ENCODE measurements at regions not wholly inside any gene's neighbourhood (a gene's known extent, or its start where the extent isn't known, plus 50 kb on each side); places are given as distances from the start of the nearest gene placed in this dataset.
"Not testable (repeated sequence)": the region's sequence is repeated elsewhere in the genome, so short reads cannot be mapped to it uniquely, and the experiment has no call there.

DNA sequence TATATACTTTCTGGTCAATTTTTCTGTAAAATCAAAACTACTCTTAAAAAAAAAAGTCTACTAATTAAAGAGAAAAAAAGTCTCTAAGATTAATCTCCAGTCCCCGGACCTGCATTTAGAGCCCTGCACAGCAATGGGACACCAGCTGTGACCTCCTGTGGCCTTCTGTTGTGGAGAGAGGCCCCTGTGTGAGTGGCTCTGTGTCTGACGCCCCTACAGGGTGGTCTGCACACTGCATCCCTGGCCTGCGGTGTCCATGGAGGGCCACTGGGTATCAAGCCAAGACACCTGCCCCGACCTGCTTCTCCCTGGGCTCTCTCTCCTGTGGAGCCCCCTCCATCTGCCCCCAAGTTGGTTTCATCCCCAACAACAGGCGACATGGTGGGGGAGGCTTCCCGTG, 248.0 kb upstream of the DIO3 start:
- DNase-seq = peak; percentile 36
- Histone ChIP-seq H3K4me1 (no peaks in the 10 kb centered on the region), H3K9me3 (no peaks in the 10 kb centered on the region), H3K36me3 (no peaks in the 10 kb centered on the region), H3K4me3 (ENCODE audit: low read depth, low read length) (no peak overlapping the region), H3K27me3 (peaks cover 21% of the 10 kb centered on the region)
- TF ChIP-seq, protein P1, sequence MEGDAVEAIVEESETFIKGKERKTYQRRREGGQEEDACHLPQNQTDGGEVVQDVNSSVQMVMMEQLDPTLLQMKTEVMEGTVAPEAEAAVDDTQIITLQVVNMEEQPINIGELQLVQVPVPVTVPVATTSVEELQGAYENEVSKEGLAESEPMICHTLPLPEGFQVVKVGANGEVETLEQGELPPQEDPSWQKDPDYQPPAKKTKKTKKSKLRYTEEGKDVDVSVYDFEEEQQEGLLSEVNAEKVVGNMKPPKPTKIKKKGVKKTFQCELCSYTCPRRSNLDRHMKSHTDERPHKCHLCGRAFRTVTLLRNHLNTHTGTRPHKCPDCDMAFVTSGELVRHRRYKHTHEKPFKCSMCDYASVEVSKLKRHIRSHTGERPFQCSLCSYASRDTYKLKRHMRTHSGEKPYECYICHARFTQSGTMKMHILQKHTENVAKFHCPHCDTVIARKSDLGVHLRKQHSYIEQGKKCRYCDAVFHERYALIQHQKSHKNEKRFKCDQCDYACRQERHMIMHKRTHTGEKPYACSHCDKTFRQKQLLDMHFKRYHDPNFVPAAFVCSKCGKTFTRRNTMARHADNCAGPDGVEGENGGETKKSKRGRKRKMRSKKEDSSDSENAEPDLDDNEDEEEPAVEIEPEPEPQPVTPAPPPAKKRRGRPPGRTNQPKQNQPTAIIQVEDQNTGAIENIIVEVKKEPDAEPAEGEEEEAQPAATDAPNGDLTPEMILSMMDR (IDR thresholded peaks at IDR 0.05; ENCODE audit: low read depth, low read length) = peak; percentile 46

DNA sequence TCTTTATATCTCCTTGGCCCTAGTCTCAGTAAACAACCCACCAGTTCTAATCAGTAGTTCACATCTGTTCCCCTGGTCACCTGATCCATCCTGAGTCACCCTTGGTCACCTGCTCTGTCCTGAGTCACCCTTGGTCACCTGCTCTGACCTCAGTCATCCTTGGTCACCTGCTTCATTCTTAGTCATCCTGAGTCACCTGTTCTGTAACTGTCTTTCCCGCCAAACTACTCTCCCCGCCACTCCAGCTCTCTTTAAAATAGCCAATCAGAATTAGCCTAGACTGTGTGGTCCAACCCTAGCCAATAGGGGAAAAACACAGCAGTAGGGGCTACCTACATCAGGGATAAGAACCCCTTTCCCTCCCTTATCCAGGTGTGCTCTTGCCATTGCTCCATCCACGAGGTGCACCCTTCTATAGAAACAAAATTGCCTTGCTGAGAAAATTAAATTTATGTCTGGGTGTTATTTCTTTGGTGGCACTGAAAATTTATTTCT, 245.4 kb upstream of the DIO3 start:
- TF ChIP-seq, protein P1 (IDR thresholded peaks at IDR 0.05; ENCODE audit: low read depth, low read length) = no peak
- H3K9me3 ChIP-seq = no peaks in the 10 kb centered on the region
- DNase-seq = no peak
- H3K4me3 ChIP-seq (ENCODE audit: low read depth, low read length) = no peak overlapping the region
- no peaks in the 10 kb centered on the region for H3K4me1 ChIP-seq
- H3K36me3 ChIP-seq = no peaks in the 10 kb centered on the region
- H3K27me3 ChIP-seq = peaks cover 3% of the 10 kb centered on the region; the same call in 1 of the 2 replicates

DNA sequence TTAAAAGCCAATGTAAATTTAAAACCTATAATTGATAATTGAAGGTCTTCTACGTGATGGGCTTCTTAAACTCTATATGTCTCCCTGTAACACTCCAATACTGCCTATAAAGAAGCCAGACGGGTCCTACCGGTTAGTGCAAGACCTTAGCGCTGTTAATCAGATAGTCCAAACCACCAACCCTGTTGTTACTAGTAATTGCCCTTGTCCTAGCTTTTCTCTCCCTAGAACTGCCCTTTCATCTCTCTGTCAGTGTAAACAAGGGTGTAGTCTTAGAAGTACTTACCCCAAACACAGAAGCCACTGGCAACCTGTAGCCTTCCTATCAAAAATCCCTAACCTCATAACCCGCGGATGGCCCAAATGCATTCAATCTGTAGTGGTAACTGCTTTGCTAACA, 243.0 kb upstream of the DIO3 start:
- H3K4me1 ChIP-seq = no peaks in the 10 kb centered on the region
- no peaks in the 10 kb centered on the region for H3K9me3 ChIP-seq
- TF ChIP-seq, protein P1 (IDR thresholded peaks at IDR 0.05; ENCODE audit: low read depth, low read length) = no peak
- peaks cover 3% of the 10 kb centered on the region; the same call in 1 of the 2 replicates for H3K27me3 ChIP-seq
- no peak overlapping the region for H3K4me3 ChIP-seq (ENCODE audit: low read depth, low read length)
- DNase-seq = no peak
- H3K36me3 ChIP-seq = no peaks in the 10 kb centered on the region

DNA sequence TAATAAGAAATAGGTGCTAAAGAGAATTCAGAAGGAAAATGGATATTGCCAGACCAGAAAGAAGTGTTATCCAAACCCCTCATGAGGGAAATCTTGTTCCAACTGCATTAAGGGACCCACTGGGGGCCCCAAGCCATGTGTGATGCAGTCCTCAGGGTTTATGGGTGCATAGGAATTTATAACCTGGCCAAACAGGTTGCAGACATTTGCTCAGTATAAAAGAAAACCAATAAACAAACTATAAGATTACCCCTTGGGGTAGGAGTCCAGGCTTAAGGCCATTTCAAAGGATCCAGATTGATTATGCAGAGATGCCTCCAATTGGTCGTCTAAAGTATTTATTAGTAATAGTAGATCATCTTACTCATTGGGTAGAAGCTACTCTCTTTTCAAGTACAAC, 240.9 kb upstream of the DIO3 start:
- H3K4me3 ChIP-seq (ENCODE audit: low read depth, low read length) = no peak overlapping the region
- no peaks in the 10 kb centered on the region for H3K36me3 ChIP-seq
- no peaks in the 10 kb centered on the region for H3K27me3 ChIP-seq
- no peaks in the 10 kb centered on the region for H3K9me3 ChIP-seq
- no peak for DNase-seq
- no peaks in the 10 kb centered on the region for H3K4me1 ChIP-seq
- TF ChIP-seq, protein P1 (IDR thresholded peaks at IDR 0.05; ENCODE audit: low read depth, low read length) = no peak

DNA sequence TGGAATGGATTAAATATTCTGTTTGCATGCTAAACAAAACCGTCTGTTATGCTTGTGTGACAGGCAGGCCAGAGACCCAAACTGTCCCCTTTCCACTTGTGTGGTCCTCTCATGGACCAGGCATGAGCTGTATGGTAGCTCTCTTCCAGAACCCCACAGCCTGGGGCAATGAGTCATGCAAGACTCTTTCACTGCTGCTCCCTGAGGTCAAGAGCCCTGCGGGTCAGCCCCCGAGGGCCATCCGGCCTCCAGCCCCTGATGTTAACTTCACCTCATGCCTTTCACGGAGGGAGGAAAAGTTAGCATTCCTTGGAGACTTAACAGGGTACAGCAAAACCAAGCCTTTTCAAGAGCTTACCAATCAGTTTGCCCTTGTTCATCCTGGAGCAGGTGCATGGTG, 239.1 kb upstream of the DIO3 start:
- H3K27me3 ChIP-seq = no peaks in the 10 kb centered on the region
- DNase-seq = no peak
- H3K36me3 ChIP-seq = no peaks in the 10 kb centered on the region
- H3K9me3 ChIP-seq = no peaks in the 10 kb centered on the region
- H3K4me1 ChIP-seq = no peaks in the 10 kb centered on the region
- no peak overlapping the region for H3K4me3 ChIP-seq (ENCODE audit: low read depth, low read length)
- TF ChIP-seq, protein P1 (IDR thresholded peaks at IDR 0.05; ENCODE audit: low read depth, low read length) = no peak

DNA sequence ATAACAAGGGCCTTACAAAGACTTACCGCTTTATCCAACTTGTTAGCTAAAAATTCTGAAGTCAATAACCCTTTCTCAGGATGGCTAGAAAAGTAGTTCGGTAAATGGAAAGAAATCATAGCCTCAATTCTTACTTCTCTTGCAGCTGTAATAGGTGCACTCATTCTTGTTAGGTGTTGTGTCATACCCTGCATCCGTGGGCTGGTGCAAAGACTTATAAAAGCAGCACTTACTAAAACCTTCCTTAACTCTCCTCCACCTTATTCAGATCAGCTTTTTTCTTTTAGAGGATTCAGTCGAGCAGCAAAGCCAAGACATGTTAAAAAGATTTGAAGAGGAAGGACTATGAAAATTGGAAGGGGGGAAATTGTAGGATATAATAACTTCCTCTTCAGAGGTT, 238.2 kb upstream of the DIO3 start:
- Histone ChIP-seq H3K27me3 (no peaks in the 10 kb centered on the region), H3K9me3 (no peaks in the 10 kb centered on the region), H3K36me3 (no peaks in the 10 kb centered on the region), H3K4me3 (ENCODE audit: low read depth, low read length) (no peak overlapping the region), H3K4me1 (no peaks in the 10 kb centered on the region)
- TF ChIP-seq, protein P1 (IDR thresholded peaks at IDR 0.05; ENCODE audit: low read depth, low read length) = no peak
- no peak for DNase-seq

DNA sequence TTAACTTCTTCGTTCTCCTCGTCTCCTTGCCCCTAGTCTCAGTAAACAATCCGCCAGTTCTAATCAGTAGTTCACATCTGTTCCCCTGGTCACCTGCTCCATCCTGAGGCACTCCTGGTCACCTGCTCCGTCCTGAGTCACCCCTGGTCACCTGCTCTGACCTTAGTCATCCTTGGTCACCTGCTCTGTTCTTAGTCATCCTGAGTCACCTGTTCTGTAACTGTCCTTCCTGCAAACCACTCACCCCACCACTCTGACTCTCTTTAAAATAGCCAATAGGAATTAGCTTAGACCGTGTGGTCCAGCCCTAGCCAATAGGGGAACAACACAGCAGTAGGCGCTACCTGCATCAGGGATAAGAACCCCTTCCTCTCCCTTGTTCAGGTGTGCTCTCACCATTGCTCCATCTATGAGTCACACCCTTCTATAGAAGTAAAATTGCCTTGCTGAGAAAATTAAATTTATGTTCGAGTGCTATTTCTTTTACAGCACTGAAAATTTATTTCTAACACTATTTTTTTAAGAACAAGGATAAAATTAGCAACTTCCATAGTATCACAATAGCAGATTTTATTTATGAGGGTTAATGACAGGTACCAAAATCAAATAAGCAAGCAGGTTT, 237.6 kb upstream of the DIO3 start:
- DNase-seq = not testable (repeated sequence)

More for the DNA sequence above, 237.6 kb upstream of the DIO3 start:
- not testable (repeated sequence) for H3K27me3 ChIP-seq; H3K9me3 ChIP-seq; H3K36me3 ChIP-seq; H3K4me1 ChIP-seq; H3K4me3 ChIP-seq (ENCODE audit: low read depth, low read length)

Measured in BE2C (cell line).